HEK293 (cell line): ENCODE measurements at regions not wholly inside any gene's neighbourhood (a gene's known extent, or its start where the extent isn't known, plus 50 kb on each side); places are given as distances from the start of the nearest gene placed in this dataset.

Experiments
- CTCF ChIA-PET: fragments of 350-600 bp; formaldehyde crosslinking; extraction: SDS; loops from one replicate; lab custom pipeline; 2021; ENCODE audit warnings: antibody characterized with exemption; lab: Yijun Ruan, JAX
- POLR2A ChIA-PET: fragments of 300-600 bp; formaldehyde crosslinking; extraction: SDS; loops from one replicate; lab custom pipeline; 2020; ENCODE audit warnings: antibody characterized with exemption, inconsistent platforms; lab: Yijun Ruan, JAX
- H3K27ac ChIP-seq: fragments of 200-500 bp; sonication (Bioruptor generic); 2 replicates; pipeline ENCODE4 v1.5.1; 2014; ENCODE audit warnings: low read depth, low read length, control low read depth, inconsistent platforms; ENCODE audit errors: extremely low read depth
- H3K36me3 ChIP-seq, 2 experiments: fragments of 200-500 bp in 1 of 2; sonication (Bioruptor generic) in 1 of 2; 1 replicate in 1 of 2; 2 replicates in 1 of 2; pipeline ENCODE4 v1.5.1; 2014 to 2017; ENCODE audit warnings: inconsistent platforms in 2 of 2, low read length in 2 of 2; ENCODE audit not compliant: control insufficient read depth in 2 of 2, insufficient read depth in 1 of 2
- H3K4me1 ChIP-seq: fragments of 200-500 bp; sonication (Bioruptor generic); 2 replicates; pipeline ENCODE4 v1.5.1; 2014; ENCODE audit warnings: mild to moderate bottlenecking, low read length, inconsistent platforms; ENCODE audit not compliant: control insufficient read depth, insufficient read depth
- H3K4me3 ChIP-seq: 2 replicates; pipeline ENCODE4 v1.5.1; 2011; ENCODE audit warnings: low read depth, mild to moderate bottlenecking, control low read depth, low read length, moderate library complexity
- H3K9me3 ChIP-seq: fragments of 200-500 bp; sonication (Bioruptor generic); 2 replicates; pipeline ENCODE4 v1.5.1; 2014; ENCODE audit warnings: low read depth, low read length, inconsistent platforms; ENCODE audit not compliant: control insufficient read depth, insufficient read depth
- HOXC10 ChIP-seq: sonication (generic); formaldehyde crosslinking; IDR thresholded peaks from 2 replicates; pipeline ENCODE4 v1.8.1; 2023; ENCODE audit warnings: mild to moderate bottlenecking, missing genetic modification reagents
- PRDM4 ChIP-seq: fragments of 450-650 bp; formaldehyde crosslinking; IDR thresholded peaks from 2 replicates; pipeline ENCODE4 v1.5.1; 2017; ENCODE audit warnings: missing biosample characterization, missing genetic modification characterization
- ZBTB10 ChIP-seq: fragments of 450-650 bp; formaldehyde crosslinking; IDR thresholded peaks from 2 replicates; pipeline ENCODE4 v1.5.1; 2016; ENCODE audit warnings: missing biosample characterization, missing genetic modification characterization
- ZBTB20 ChIP-seq: fragments of 450-650 bp; formaldehyde crosslinking; IDR thresholded peaks from 2 replicates; pipeline ENCODE4 v1.5.1; 2016; ENCODE audit warnings: missing biosample characterization, missing genetic modification characterization
- ZBTB44 ChIP-seq: fragments of 450-650 bp; IDR thresholded peaks from 2 replicates; pipeline ENCODE4 v1.5.1; 2018; ENCODE audit warnings: missing biosample characterization, mild to moderate bottlenecking, missing genetic modification characterization
- ZNF146 ChIP-seq: fragments of 450-650 bp; formaldehyde crosslinking; IDR thresholded peaks from 2 replicates; pipeline ENCODE4 v1.5.1; 2016; ENCODE audit warnings: missing biosample characterization, missing genetic modification characterization
- ZNF239 ChIP-seq: fragments of 450-650 bp; formaldehyde crosslinking; IDR thresholded peaks from 2 replicates; pipeline ENCODE4 v1.5.1; 2016; ENCODE audit warnings: missing biosample characterization, missing genetic modification characterization
- ZNF280D ChIP-seq: fragments of 450-650 bp; formaldehyde crosslinking; IDR thresholded peaks from 2 replicates; pipeline ENCODE4 v1.5.1; 2016; ENCODE audit warnings: missing biosample characterization, missing genetic modification characterization
- ZNF335 ChIP-seq: fragments of 450-650 bp; formaldehyde crosslinking; conservative IDR thresholded peaks from 2 replicates; pipeline ENCODE4 v1.5.1; 2016; ENCODE audit warnings: missing biosample characterization, missing genetic modification characterization
- ZNF362 ChIP-seq: fragments of 450-650 bp; formaldehyde crosslinking; IDR thresholded peaks from 2 replicates; pipeline ENCODE4 v1.5.1; 2016; ENCODE audit warnings: missing biosample characterization, missing genetic modification characterization
- ZNF394 ChIP-seq: fragments of 450-650 bp; formaldehyde crosslinking; IDR thresholded peaks from 2 replicates; pipeline ENCODE4 v1.5.1; 2016; ENCODE audit warnings: missing biosample characterization, missing genetic modification characterization, mild to moderate bottlenecking, moderate library complexity, borderline replicate concordance
- ZNF501 ChIP-seq: fragments of 450-650 bp; formaldehyde crosslinking; IDR thresholded peaks from 2 replicates; pipeline ENCODE4 v1.5.1; 2016; ENCODE audit warnings: missing biosample characterization, missing genetic modification characterization
- ZNF561 ChIP-seq: fragments of 450-650 bp; IDR thresholded peaks from 2 replicates; pipeline ENCODE4 v1.5.1; 2018; ENCODE audit warnings: missing biosample characterization, missing genetic modification characterization, borderline replicate concordance
- ZNF596 ChIP-seq: fragments of 450-650 bp; IDR thresholded peaks from 2 replicates; pipeline ENCODE4 v1.5.0; 2018; ENCODE audit warnings: missing biosample characterization, mild to moderate bottlenecking, missing genetic modification characterization, moderate library complexity
- ZNF677 ChIP-seq: fragments of 450-650 bp; IDR thresholded peaks from 2 replicates; pipeline ENCODE4 v1.5.0; 2018; ENCODE audit warnings: missing biosample characterization, mild to moderate bottlenecking, missing genetic modification characterization, moderate library complexity
- ZNF843 ChIP-seq: fragments of 450-650 bp; formaldehyde crosslinking; IDR thresholded peaks from 2 replicates; pipeline ENCODE4 v1.5.1; 2016; ENCODE audit warnings: missing biosample characterization, missing genetic modification characterization
- ZSCAN16 ChIP-seq: fragments of 450-650 bp; formaldehyde crosslinking; IDR thresholded peaks from 2 replicates; pipeline ENCODE4 v1.5.1; 2016; ENCODE audit warnings: missing biosample characterization, missing genetic modification characterization

GRCh38 chr14:22478247-22478646 is 110.8 kb downstream of the DAD1 start:
- Histone ChIP-seq H3K9me3 (no peaks in the 10 kb centered on the region), H3K4me1 (peaks cover 12% of the 10 kb centered on the region), H3K4me3 (no peak overlapping the region), H3K27ac (no peak overlapping the region), H3K36me3 (no peaks in the 10 kb centered on the region)
- no peak for TF ChIP-seq ZBTB44 (tag by site-specific recombination)
- no peak for TF ChIP-seq ZNF146 (tag by site-specific recombination)
- TF ChIP-seq PRDM4 (tag by site-specific recombination), result no peak
- TF ChIP-seq ZNF596 (tag by site-specific recombination), result no peak
- TF ChIP-seq ZBTB10, result no peak
- no peak for TF ChIP-seq ZSCAN16
- TF ChIP-seq ZNF394 (tag by site-specific recombination), result no peak
- no peak for TF ChIP-seq ZNF239 (tag by site-specific recombination)
- TF ChIP-seq ZNF501 (tag by site-specific recombination), result no peak
- no peak for TF ChIP-seq ZNF335
- no peak for TF ChIP-seq ZNF561 (tag by site-specific recombination)
- TF ChIP-seq ZNF677 (tag by site-specific recombination), result no peak
- no peak for TF ChIP-seq ZNF362 (tag by site-specific recombination)
- no peak for TF ChIP-seq HOXC10
- no peak for TF ChIP-seq ZBTB20 (tag by site-specific recombination)
- TF ChIP-seq ZNF843 (tag by site-specific recombination), result no peak
- no peak for TF ChIP-seq ZNF280D
- CTCF ChIA-PET, result interaction anchor here (0.5 to 2.0 kb wide), 6 partner anchors 18 to 90 kb away, joined by 3 to 9 read pairs (median 6); no protein-coding TSS in a partner anchor
- POLR2A ChIA-PET, result no interaction called here
